G401 (cell line): ENCODE measurements at regions not wholly inside any gene's neighbourhood (a gene's known extent, or its start where the extent isn't known, plus 50 kb on each side); places are given as distances from the start of the nearest gene placed in this dataset.

Experiments used
- DNase-seq: peaks from one replicate; pipeline ENCODE4 v3.0.0-alpha.2; 2015; ENCODE audit warnings: low spot score
- in situ Hi-C: cut with HindIII; loops from 2 replicates; pipeline ENCODE4 v1.10.0; 2016; ENCODE audit warnings: low sequenced_read_pairs, mixed read lengths

DNA sequence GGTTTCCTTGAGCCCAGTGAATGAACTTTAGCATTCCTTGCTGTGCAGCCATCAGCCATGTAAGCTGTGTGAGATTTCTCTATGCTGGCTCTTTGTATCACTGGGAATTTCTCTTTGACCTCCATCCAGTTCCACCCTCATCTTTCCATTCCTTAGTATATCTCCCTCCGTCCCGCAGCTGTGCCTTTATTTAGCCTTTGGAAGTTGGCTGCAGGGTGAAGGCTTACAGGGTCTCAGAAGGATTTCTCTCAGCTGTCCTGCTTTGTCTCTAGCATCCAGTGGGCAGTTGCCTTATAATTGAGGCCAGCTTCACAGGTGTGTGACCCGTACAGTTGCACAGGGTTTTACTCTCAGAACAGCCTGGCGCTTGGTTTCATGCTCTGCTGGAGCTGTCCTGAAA, 144.3 kb downstream of the PXDC1 start:
- no peak for DNase-seq
- in situ Hi-C loops: no loop called here

DNA sequence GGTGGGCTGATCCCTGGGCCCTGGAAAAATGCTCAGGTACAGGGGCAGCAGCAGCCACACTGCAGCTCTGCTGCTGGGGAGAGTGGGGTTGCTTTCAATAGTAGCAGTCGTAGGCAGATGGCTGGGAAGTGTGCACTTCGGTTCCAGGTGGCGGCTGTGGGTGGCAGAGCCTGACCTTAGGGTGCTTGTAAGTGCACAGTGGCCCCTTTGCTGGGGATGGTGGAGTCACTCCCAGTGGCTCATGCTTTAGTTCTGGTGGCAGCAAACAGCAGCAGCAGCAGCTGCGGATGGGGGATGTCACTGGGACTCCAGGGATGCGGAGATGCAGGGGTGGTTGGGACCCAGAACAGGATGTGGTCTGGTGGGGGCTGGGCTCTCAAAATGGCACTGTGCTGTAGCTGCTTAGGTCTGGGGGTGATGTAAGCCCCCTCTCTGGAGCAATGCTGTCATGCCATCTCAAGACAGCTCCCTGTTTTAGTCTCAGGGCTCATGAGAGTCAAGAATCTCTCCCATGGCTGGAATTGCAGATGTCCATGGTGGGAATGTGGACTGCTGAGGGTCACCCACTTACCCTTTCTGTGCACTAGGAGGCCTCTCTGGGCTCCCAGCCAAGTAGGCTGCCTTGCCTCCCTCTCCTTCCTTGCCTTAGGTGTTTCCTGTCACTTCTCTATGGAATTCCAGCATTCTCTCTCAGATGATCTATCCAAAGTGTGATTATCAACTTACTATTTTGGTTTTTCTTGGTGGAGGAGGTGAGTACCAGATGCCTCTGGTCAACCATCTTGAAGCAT, 146.7 kb upstream of the SLC22A23 start:
- no peak for DNase-seq
- in situ Hi-C loops: no loop called here

DNA sequence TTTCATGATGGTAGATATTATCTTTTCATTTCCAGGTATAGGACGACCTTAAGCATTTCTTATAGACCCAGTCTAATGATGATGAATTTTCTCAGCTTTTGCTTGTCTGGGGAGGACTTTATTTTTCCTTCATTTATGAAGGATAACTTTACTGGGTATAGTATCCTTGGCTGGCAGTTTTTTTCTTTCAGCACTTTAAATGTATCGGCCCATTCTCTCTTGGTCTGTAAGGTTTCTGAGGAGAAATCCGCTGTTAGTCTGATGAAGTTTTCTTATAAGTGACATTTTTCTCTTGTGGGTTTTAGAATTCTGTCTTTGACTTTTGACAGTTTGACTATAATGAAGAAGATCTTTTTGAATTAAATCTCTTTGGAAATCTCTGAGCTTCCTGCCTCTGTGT, 144.7 kb upstream of the SLC22A23 start:
- in situ Hi-C loops: no loop called here
- DNase-seq: no peak

DNA sequence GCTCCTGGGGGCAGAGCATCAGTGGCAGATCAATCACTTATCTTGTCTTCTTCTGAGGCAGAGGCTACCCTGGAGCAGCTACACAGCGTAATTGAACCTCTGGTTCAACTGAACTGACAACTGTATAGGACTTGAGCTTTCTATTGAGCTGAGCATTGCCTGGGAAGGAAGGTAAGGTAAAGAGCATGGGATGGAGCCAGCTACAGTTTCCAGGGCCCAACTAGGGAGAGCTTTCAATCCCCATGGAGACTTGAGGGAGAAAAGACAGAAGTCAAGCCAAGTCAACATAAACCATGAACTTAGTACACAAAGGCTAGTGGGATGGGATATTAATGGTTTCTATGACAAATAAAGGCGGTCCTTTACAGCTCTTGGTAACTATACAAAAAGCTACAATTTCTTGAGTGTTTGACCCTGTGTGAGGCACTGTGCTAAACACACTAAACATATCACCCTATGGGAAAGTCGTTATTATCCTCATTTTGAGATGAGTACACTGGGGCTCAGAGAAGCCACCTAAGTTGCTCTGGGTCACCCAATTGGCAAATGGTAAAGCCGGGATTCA, 140.7 kb upstream of the SLC22A23 start:
- in situ Hi-C loops: no loop called here
- no peak for DNase-seq

DNA sequence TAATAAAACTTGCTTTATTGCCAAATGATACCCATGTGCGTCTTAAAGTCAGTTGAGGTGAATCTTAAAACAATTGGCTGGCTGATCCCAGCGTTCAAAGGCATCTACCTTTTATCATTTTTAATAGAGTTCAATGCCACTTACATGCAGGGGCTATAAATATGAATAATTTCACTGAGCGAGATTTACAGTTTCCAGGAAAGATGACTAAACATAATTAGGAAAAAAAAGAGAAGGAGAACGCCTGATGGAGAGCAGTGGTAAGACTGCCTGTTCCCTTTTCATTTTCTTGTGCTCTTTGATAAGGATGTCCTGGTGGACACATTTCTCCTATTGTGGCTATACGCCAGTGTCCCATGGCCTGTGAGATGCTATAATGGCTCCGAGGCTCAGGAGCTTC, 139.9 kb upstream of the SLC22A23 start:
- DNase-seq: no peak
- in situ Hi-C loops: no loop called here

DNA sequence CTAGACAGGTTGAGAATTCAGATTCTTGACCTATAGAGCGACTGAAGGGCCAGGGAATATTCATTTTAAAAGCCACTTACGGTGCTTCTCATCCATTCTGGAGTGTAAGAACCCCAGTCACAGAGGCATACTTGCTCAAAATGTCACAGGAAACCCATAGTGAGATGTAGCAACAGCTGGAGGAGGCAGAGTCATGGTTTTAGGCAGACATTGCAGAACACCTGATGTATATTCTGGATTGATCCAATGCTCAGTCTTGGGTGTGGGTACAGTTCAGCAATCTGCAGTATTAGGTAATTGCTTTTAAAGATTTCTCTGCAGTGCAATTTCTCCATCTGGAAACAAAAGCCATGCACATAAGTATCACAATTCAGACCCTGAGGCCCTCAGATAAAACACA, 137.4 kb upstream of the SLC22A23 start:
- DNase-seq: no peak
- in situ Hi-C loops: no loop called here

DNA sequence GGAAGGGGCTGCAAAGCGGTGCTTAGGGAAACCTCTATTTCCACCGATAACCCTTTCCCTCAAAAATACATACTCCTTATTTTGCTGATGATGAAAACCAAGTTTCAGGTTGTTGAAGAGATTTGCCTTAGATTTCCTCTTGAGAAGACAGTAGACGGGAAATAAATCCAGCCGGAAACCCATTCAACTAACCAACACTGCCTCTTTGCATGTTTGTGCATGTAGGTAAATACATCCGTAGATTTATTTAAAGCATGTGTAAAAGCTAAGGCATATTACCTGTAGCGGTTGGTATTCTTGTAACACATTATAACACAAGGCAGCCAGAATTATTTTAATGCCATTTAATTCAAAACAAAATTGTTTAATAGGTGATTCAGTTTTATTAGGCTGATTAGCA, 136.3 kb upstream of the SLC22A23 start:
- in situ Hi-C loops: no loop called here
- no peak for DNase-seq

DNA sequence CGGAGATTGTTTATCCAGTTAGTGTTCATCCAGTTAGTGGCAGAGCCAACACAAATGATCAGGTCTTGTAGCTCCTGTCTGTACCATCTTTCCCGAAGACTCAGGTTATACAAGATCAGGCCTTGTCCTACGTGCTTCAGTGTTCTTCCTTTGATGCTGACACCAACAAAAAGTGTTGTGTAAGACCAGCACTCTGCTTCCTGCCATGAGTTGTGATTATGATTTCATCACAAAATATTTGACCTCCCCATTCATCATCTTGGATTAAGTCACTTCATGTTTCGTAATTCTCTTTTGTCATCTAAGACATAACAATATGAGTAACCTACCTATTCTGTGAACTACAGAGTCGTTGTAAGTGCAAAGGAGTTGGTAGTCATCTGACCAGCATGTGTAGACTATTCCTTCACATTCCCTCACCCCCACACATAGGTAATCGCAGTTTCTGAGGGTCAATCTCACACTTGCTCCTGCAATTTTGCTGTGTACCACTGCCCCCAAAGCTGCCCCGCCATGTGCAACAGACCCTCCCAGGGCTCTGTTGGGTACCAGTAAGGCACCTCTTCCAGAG, 135.6 kb upstream of the SLC22A23 start:
- in situ Hi-C loops: no loop called here
- DNase-seq: no peak

DNA sequence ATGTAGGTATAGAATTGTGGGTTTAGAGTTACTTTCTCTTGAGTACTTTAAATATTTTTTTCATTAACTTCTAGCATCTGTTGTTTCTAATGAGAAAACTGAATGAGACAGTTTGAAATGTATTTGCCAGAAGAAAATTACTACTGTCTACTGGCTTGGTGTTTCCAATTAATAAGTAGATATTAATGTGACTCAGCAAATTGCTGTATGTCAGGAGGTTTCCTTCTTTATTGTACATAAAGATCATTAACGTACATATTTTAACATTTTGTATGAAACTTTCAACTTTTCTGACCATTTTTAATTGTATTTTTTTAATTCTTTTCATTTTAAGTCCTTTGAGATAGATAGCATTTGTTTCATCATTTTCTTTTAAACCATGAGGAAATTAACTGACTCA, 135.1 kb upstream of the SLC22A23 start:
- no peak for DNase-seq
- in situ Hi-C loops: no loop called here

DNA sequence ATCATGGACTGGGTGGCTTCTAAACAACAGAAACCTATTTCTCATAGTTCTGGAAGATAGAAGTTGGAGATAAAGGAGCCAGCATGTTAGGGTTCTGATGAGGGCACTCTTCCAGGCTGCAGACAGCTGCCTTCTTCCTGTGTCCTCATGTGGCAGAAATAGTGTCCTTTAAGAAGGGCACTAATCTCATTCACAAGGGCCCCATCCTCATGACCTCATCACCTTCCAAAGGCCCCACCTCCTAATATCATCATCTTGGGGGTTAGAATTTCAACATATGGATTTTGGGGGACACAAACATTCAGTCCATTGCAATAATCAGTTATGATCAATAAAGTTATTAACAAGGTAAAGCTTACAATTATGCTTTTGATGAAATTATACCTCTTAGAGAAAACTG, 130.8 kb upstream of the SLC22A23 start:
- in situ Hi-C loops: no loop called here
- DNase-seq: no peak

DNA sequence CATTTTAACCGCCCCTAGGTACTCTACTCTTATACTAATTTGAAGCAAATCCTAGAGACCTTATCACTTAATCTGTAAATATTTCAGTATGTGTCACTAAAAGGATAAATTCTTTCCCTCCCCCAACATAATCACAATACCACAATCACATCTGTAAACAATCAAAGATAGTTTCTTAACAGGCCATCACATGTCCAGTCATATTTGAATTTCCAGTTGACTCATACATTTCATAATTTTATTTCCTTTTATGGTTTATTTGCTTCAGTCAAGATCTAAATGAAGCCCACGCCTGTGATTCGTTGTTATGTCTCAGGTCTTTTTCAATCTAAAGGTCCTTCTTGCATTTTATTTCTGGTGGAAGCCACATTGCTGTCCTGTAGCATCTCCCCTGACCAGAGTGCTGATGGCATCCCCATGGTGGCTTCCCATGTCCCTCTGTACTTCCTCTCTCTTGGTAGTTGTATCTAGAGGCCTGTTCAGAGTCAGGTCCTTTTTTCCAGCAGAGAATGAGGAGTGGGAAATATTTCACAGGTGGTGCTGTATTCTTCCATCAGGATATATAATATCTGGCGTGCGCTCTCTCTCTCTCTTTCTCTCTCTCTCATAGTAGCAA, 128.6 kb upstream of the SLC22A23 start:
- DNase-seq: no peak
- in situ Hi-C loops: no loop called here

DNA sequence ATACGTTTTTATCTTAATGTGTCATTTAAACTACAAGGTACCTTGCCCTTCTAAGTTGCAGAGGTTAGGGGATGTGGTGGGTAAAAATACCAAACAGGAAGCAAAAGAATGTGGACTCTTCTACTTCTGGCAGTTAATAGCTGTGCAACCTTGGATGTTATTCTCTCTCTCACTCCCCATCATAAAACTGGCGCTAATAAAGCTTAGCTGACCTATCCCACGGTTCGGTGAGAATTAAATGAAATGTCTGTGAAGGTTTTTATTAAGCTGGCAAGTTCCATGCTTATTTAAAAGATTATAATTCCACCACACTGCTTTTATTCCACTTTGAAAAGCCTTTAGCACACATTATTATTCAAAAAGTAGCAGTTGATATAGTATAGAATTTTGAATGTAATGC, 127.8 kb upstream of the SLC22A23 start:
- in situ Hi-C loops: no loop called here
- no peak for DNase-seq

DNA sequence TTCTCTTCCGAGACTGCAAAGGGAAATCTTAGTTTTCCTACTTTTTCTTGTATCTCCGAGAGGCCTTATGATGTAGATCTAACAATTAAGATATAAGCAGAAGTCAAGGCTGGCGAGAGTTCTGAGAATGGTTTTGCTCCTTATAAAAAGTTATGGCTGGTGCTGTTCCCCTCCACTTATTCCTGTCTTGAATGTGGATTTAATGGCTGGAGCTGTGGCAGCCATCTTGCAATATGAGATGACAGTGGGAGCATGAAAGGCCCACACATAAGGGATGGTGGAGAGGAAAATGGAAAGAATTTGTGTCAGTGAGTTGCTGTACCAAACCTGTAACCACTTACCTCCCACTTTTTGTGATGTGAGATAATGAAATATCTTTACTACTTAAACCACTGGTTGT, 124.6 kb upstream of the SLC22A23 start:
- in situ Hi-C loops: no loop called here
- no peak for DNase-seq

DNA sequence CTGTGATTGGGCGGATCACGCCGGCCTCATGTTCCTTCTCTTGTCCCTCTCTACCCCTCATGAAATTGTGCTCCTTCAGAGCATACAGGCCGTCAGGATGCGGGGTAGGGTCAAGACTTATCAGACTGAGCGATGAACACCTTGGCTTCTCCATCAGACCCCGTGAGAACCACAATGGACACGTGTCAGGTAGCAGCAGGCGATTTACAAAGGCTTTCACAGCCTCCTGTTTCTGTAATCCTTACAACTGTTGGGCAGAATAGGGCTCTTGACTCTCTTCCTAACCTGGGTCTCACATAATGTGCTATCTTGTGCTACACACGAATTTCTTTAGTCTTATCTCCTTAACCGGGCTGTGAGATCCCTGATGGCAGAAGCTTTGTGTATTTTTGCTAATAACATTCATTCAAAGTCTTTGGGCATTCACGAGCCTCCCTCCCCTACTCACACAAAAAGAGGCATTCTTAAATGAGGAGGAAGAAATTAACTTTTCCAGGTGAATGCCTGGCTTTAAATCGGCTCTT, 122.9 kb upstream of the SLC22A23 start:
- no peak for DNase-seq
- in situ Hi-C loops: no loop called here

DNA sequence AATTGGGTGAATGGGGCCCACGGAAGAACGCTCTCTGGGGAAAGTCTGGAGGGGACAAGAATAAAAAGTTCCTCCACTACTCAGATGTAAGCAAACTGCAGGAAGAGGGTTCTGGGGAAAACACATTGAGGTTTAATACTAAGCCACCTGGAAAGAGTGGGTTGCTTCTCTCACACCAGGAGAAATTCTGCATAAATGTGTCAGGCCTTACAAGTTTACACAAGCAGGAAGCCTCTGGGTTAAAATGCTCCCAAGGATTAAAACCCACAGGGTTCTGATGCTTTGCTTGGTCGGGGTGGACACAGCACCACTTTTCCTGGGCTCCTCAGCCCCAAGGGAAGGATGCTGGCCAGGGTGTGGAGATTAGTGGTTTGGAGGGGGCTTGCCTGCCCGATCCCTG, 122.1 kb upstream of the SLC22A23 start:
- in situ Hi-C loops: no loop called here
- no peak for DNase-seq

DNA sequence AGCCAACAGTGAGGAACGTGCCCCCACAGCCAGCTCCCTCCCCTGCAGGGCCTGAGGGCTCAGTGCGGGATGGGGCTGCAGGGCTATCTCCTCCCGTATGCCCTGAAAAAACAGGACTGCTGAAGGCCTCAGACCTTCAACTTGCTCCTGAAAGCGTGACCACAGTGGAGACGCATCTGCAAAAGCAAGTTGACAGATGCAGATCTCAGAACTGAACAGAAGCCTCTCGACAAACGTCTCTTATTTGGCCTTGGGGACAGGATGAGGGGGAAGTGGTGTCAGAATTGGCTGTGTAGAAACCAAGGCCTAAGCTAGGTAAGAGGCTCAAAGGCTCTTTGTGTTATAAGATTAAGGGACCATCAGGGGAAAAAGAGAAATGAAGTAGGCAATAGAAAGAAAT, 120.7 kb upstream of the SLC22A23 start:
- in situ Hi-C loops: no loop called here
- no peak for DNase-seq

DNA sequence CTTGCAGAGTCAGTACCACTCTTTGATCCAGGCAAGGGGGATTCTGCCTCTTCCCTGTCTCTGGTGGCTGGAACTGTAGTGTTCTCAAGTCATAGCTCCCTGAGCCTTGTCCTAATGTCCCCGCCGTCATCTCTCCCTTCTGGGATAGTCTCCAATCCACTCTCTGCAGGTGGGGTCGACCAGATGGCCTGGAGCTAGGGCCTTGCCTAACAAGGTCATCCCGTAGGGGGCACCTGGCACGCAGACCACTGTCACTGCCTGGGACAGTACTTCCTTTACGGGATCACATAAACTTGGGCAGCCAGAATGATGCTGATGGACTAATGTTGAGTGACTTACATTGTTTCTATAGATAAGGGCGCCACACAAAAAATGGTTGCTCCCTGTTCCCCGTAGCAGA, 118.9 kb upstream of the SLC22A23 start:
- DNase-seq: peak; percentile 79
- in situ Hi-C loops: no loop called here

DNA sequence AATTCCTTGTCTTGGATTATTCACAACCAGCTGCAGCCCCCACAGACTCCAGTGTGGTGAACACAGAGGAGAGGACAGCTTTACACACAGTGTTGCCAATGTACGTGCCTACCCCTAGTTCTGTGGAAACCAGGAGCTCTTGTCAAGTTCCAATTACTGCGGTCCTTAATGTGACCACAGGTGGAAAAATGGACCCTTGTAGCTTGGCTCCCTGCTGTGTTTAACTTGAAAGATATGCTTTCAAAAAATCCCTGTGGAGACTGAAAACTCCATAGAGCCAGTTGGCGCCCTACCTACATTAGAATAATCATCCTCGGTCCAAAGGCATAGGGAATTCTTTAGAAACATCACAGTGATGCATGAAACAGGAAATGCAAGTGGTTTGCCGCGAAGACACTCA, 118.3 kb upstream of the SLC22A23 start:
- DNase-seq: no peak
- in situ Hi-C loops: no loop called here

DNA sequence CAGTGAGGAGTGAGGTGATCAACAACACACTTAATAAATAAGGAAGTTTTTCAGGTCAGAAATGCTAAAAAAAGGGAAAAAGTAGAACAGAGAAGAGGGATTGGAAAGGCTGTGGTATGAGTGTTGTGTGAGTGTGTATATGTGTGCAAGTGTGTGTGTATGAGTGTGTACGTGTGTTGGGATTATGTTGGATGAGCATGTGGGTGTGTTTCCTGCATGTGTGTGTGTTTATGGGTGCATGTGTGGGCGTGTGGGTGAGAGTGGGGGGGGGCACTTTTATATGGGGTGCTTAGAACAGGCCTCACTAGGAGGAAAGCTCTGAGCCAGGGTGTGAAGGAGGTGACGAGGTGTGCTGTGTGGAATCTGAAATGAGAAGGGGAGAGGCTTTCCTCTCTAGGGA, 116.8 kb upstream of the SLC22A23 start:
- DNase-seq: no peak
- in situ Hi-C loops: no loop called here

DNA sequence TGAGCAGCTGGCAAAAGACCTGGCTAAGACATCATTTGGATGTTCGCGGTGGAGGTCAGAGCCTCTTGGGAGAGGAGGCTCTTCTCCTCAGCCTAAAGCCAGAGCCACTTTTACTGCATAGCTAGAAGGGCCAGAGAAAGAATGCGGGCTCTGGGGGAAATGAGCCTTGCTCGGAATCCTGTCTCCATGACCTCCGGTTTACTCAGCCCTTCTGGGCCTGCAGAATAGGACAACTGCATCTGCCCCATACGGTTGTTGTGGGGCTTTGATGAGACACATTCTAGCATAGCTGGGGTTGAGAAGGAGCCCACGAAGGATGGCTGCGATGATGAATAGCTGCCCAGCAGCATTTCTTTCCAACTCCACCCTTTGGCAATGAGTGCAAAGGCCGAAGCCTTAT, 115.0 kb upstream of the SLC22A23 start:
- in situ Hi-C loops: no loop called here
- DNase-seq: no peak
